HG02970 (cell line): ENCODE measurements at regions not wholly inside any gene's neighbourhood (a gene's known extent, or its start where the extent isn't known, plus 50 kb on each side); places are given as distances from the start of the nearest gene placed in this dataset.
A peak's percentile ranks its signal among the peaks of the same experiment; 100 is the strongest.

Experiments used
- ATAC-seq: cut with Tn5 transposase; IDR thresholded peaks from one replicate; pipeline ENCODE4 v1.9.1; 2021; ENCODE audit warnings: mild to moderate bottlenecking, moderate library complexity, moderate number of reproducible peaks; ENCODE audit not compliant: unreplicated experiment, low FRiP score

- no peak for ATAC-seq
These were observed 143.3 kb upstream of the IGF1R start for GRCh38 chr15:98504998-98505397.

DNA sequence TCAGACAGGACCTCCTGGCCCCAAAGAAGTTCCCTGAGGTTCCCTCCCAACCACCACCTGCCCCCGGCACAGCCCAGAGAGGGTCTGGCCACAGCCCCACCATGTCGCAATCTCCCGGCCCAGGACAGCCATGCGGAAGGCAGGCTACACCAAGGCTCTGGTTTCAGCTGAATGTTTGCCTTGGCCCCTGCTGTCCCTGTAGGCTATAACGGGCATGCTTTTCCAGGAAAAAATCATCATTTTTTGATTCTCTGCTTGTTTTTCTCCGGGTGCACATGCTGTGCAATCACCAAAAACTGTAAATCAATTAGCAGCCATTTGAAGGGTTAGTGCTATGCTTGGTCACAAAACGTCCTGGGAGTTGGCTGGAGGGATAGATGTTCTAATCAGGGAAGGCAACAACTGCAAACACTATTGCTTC, 142.7 kb upstream of the IGF1R start:
- no peak for ATAC-seq

GRCh38 chr15:98506172-98506571, 142.2 kb upstream of the IGF1R start:
- ATAC-seq, result no peak

DNA sequence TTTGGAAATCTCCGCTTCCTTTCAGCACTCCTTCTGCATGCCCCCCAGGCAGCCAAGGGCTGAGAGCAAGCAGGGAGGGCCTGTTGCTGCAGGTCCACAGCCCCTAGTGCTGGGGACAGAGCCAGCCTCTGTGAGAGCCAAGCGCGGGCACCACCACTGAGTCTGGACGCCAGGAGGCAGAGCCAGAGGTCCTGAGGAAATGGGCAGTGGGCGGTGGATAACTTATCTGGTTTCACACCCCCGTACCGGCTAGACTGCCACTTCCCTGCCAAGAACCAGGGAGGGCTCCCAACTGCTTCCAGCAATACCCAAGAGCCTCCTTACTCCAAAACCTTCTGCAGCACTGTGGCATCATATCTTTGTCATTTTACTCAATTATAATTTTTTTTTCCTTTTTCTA, 141.6 kb upstream of the IGF1R start:
- ATAC-seq, result no peak

DNA sequence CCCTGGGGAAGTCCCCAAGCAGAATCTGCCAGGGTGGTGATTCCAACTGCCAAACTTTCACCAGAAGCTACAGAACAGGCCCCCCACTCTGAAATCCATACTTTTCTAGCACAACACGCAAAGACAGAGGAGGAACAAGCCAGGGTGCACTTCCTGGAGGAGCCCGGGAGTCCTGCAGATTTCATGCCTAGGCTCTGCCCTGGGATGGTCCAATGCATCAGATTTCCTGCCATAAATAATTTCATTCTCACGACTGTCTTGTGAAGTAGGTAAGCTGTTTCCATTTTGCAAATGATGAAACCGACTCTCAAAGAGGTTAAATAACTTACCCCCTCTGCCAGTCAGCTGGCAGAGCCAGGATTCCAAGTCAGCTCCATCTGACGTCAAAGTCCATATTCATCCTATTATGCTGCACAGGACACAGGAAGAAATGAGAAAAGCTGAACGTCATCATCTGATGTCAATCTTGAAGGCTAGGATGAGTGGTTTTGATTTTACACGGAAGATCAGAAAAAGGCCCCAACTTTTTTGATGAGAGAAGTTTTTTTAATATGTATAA, 134.8 kb upstream of the IGF1R start:
- ATAC-seq, result no peak

DNA sequence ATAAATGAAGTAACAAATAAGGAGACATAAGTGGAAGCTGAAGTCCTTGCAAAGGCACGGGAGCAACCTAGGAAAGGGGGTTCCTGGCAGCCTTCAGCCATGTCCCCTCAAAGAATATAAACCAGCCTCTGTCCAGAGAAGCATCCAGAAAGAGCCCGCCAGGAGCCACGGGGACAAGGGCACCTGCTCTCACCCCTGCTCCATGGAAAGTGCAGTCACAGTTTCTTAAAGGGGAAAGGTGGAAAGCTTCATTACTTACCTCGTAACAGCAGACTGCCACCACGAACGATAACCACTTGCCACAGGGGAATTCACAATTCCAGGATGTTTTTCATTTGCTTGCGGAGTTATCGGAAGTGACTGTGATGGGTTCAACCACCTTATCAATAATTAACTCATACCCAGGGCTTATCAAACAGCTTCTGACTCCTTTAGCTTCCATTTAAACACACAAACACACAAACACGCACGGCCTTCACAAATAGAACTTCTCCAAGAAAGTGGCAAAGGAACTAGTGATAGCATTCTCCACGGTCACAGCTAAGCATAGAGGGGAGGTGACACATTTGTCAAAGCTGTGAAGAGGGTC, 134.2 kb upstream of the IGF1R start:
- ATAC-seq, result no peak

DNA sequence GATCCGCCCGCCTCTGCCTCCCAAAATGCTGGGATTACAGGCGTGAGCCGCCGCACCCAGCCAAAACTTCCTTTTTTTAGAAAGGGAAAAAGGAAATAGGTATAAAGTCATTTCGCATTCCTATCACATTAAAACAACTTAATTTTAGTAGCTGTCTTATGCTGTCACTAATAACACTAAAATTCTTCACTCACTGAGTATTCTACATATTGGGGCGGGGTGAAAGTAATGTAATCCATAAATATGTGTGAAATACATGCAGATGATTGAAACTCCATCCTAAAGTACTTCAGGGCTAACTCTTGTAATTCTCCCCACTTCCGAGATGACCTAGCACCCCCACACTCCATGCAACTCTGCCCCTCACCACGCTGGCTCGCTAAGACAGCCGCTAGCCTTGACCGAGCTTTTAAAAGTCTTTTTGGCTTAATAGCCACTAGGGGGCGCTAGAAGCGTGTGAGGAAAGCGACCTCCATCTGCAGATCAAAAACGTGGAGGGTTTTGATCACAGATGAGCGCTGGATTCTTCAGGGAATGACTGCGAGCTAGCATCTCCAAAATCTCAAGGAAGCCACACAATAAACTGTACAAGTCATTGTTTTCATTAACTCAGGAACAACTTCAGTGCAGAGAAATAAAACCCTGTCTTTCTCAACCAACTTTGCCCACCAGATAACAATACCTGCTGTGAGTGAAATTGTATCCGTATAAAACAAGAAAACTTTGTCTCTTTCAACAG, 129.3 kb upstream of the IGF1R start:
- ATAC-seq, result peak; percentile 86

DNA sequence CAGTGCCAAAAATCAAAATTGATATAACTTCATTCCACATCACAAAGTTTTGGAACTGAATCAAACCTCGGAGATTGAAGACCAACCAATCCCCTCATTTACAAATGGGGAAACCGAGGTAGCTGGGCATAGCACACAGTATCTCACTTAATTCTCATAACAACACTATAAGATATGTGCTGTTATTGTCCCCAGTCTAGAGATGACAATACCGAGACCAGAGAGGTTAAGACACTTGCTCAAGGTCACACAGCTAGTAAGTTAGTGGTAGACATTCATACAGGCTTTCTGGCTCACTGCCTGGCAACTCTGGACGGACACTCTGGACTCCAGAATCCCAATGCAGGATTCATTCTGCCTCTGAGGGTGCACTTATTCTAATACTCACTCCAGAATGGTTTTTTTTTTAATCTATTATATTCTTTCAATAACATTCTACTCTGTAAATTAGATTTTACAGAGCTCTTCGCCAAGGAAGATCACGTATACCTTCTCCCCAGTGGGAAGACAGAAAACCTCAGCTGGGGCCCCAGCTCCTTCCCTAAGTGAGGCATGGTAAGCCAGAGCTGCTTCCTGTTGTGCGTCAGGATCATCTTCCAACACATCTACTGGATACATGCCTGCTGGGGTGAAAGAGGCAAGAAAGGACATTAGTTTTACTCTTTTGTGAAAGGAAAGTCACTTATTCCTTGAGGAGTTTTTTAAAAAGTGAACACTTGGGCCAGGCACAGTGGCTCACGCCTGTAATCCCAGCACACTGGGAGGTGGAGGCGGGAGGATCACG, 128.4 kb upstream of the IGF1R start:
- no peak for ATAC-seq

- ATAC-seq, result no peak
These were observed 126.2 kb upstream of the IGF1R start for GRCh38 chr15:98522127-98522526.

GRCh38 chr15:98523912-98524662, 124.3 kb upstream of the IGF1R start:
- no peak for ATAC-seq

DNA sequence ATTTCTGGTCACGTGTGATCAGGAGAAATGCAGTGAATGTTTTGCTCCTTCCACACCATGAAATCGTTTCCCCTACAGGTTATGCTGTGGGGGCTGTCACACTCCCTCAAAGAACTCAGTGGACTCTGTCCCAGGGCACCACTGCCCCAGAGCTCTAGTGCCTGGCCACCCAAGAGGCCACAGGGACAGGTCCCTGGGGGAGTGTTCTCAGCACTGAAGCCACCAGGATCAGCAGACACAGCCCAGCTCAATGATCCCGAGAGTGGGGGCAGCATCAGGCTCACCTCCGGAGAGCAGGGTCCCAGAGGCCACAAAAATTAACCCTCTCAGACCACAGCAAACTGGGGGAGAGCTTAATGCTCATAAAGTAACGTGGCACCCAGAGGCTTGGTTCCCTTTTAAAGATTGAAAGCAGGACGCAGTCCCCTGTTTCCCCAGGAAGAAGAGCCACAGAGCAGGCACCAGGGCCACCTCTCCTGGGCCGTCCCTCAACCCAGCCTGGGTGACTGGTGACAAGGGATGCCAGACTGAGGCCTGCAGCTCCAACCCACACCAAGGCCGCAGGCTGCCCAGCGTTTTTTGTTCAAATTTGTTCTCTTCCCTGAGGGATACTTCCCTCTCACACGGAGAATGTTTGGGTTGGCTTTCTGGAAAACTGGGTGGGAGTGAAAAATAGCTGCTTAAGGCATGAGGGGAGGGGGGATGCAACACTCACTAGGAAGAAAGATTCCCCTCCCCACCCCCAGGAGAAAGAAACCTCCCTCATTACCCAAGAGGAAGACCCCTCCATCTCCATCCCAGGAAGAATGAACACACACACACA, 123.3 kb upstream of the IGF1R start:
- ATAC-seq, result no peak

GRCh38 chr15:98525661-98526001, 122.7 kb upstream of the IGF1R start:
- no peak for ATAC-seq

DNA sequence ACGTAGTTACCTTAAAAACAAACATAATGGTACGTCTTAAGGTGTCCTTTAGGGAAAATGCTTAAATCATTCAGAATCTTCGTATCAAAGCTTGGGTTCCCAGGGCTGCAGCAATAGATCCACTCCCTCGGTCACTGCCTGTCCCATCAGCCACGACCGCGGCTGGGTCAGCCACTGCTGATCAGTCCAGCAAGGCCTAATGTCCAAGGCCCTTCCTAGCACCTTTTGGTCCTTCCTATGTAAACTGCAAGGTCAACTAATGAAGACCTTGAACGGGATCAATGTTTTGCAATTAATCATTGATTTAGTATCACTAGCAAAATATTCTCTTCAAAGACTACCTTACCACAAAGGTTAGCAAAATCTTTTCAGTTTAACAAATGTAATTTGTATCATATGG, 122.2 kb upstream of the IGF1R start:
- ATAC-seq, result no peak

DNA sequence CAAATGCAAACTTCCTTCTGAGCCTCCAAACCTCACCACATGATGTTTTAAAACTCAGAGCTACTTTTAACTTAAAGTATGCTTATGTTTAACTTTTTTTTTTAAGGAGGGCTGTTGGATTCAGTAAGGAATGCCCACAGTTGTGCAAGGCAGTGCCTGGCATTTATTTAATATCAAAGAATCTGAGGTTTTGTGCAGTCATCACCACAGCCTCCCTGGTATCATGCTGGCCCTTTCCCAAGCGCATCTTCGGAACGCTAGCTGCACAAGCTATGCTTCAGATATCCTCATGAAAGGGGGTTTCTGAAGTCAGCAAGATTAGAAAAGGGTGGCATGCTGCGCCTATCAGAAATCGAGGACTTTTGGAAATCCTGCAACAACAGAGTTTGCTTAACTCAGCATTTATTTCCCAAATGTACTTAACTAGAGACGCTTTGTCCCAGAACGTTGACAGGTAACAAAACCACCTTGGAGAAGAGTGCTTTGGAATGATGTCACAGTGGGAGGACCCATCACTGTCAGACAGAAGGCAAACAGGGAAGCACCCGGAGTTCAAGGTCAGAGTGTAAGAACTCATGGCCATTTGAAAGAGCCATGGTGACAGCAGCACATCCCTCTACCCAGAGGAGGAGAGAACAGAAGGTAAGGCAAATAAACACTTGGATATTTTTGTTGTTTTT, 120.2 kb upstream of the IGF1R start:
- ATAC-seq, result no peak

GRCh38 chr15:98529205-98530145, 118.9 kb upstream of the IGF1R start:
- no peak for ATAC-seq

DNA sequence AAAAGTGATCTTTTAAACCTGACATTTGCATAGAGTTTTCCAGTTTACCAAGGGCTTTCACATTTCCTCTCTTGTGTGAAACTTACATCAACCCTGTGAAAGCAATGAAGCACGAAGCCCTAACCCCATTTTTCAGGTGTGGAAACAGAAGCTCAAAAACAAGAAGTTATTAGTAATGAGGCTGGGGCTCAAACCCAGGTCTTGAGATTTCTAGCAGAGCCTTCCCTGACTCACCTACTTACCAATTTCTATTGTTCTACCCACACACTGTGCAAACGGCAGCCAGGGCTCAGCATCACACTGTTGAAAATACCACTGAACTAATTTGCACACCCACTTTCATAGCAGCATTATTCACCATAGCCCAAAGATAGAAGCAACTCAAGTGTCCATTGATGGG, 117.8 kb upstream of the IGF1R start:
- no peak for ATAC-seq

- no peak for ATAC-seq
These were observed 116.3 kb upstream of the IGF1R start for GRCh38 chr15:98532063-98532462.

GRCh38 chr15:98536976-98537375, 111.4 kb upstream of the IGF1R start:
- ATAC-seq, result no peak
